Lung (tissue), 11 donors: ENCODE measurements at regions not wholly inside any gene's neighbourhood (a gene's known extent, or its start where the extent isn't known, plus 50 kb on each side); places are given as distances from the start of the nearest gene placed in this dataset.

Experiments
- ATAC-seq: fragments of 200-7000 bp; cut with Tn5 transposase; one replicate; pipeline ENCODE4 v1.9.1; 2020; ENCODE audit warnings: moderate number of reproducible peaks; ENCODE audit not compliant: insufficient read depth, low FRiP score
- DNase-seq, 3 donors: peaks; one replicate each; pipeline ENCODE4 v3.0.0-alpha.2; 2013 to 2017
- H3K27ac ChIP-seq, 2 donors: one replicate each; pipeline ENCODE4 v1.5.1; 2013; ENCODE audit warnings: mild to moderate bottlenecking in 2 of 2, moderate library complexity in 2 of 2, control low read depth in 1 of 2, inconsistent platforms in 1 of 2, low read depth in 1 of 2, low read length in 1 of 2
- H3K27me3 ChIP-seq, 3 donors: one replicate each; pipeline ENCODE4 v1.5.1; 2013; ENCODE audit warnings: low read length in 2 of 3; ENCODE audit not compliant: control insufficient read depth in 3 of 3, insufficient read depth in 3 of 3
- H3K36me3 ChIP-seq, 4 donors: one replicate each; pipeline ENCODE4 v1.5.1; 2013; ENCODE audit warnings: low read length in 4 of 4, mild to moderate bottlenecking in 1 of 4, moderate library complexity in 1 of 4; ENCODE audit not compliant: control insufficient read depth in 4 of 4, insufficient read depth in 4 of 4
- H3K4me1 ChIP-seq, 5 donors: one replicate each; pipeline ENCODE4 v1.5.1; 2013; ENCODE audit warnings: low read length in 5 of 5, mild to moderate bottlenecking in 2 of 5, moderate library complexity in 1 of 5; ENCODE audit not compliant: control insufficient read depth in 5 of 5, insufficient read depth in 5 of 5
- H3K4me3 ChIP-seq: one replicate; pipeline ENCODE4 v1.5.1; 2013; ENCODE audit warnings: mild to moderate bottlenecking, control low read depth, moderate library complexity
- H3K9ac ChIP-seq, 2 donors: one replicate each; pipeline ENCODE4 v1.5.1; 2013; ENCODE audit warnings: low read length in 2 of 2, control low read depth in 1 of 2; ENCODE audit not compliant: insufficient read depth in 1 of 2
- H3K9me3 ChIP-seq, 4 donors: one replicate each; pipeline ENCODE4 v1.5.1; 2013; ENCODE audit warnings: low read length in 3 of 4, mild to moderate bottlenecking in 1 of 4, moderate library complexity in 1 of 4; ENCODE audit not compliant: control insufficient read depth in 4 of 4, insufficient read depth in 3 of 4
- CTCF ChIP-seq: IDR thresholded peaks from 2 replicates; pipeline ENCODE4 v1.5.1; 2012; ENCODE audit warnings: mild to moderate bottlenecking; ENCODE audit errors: control extremely low read depth, extremely low read depth
- WGBS, 2 donors: extraction: QIAGEN DNeasy Blood & Tissue Kit; methylation state at CpG; one replicate each; pipeline ENCODE4 v1.1.7; 2013; 5-methylcytosine and 5-hydroxymethylcytosine counted together
- donor health status: control.
- donor health status: control.
- donor health status: Bipolar disorder and iron deficiency.
- donor health status: healthy.
- donor health status: DM: yes; HTN: yes; CAD: no.

DNA sequence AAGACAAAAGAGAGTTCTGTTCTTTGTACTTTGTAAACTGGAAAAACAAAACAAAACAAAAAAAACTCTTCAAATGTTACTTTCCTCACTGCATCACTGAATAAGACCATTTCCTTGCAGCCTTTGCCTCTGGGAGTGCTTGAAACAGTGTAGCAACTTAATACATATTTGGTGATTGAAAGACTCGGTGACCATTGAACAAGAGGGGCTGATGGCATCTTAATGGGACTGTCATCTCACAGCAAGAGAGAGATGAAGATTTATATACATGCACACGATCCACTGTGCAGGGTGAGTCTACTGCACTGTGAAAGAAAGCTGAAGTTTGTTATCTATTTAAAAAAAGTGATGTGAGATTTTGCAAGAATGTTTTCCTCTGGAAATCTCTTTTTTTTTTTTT lies 111.9 kb upstream of the KLHL25 start:
- no peak for ATAC-seq
- Histone ChIP-seq H3K36me3 (no peaks in the 10 kb centered on the region), H3K4me3 (no peak overlapping the region), H3K4me1 (no peaks in the 10 kb centered on the region), H3K27ac (no peak overlapping the region), H3K27me3 (no peaks in the 10 kb centered on the region), H3K9me3 (no peaks in the 10 kb centered on the region), H3K9ac (peak overlapping the region in 1 of 2 donors; percentile 5)
- DNase-seq, result no peak
- no peak for TF ChIP-seq CTCF
- 50 to 70% methylated on average over 2 of the region's 2 CpGs for WGBS, 2 donors

GRCh38 chr15:85910834-85911233 lies 116.1 kb upstream of the KLHL25 start:
- no peak overlapping the region for H3K9ac ChIP-seq
- DNase-seq, result peak in 2 of 3 donors; percentile 40 to 43
- no peak for ATAC-seq

DNA sequence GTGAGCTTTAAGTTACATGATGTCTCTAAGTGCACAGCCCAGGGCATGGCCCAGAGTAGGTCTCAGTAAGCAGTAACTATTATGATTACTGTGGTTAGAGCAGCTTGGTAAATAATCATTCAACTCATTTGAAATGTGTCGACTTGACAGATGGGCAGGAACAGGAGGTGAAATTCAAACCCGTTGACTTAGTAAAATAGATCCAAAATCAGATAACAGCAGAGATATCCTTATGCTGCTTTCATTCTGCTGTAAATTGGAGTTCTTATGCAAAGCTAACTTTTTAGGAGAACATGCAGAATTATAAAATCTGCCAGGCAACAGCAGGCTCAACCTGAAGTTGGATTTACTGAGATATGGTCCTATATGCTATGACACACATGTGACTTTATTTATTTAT lies 118.7 kb upstream of the KLHL25 start:
- DNase-seq (no peak), ATAC-seq (no peak)
- Histone ChIP-seq H3K9ac (no peak overlapping the region), H3K4me1 (no peaks in the 10 kb centered on the region), H3K4me3 (no peak overlapping the region), H3K27me3 (no peaks in the 10 kb centered on the region), H3K27ac (no peak overlapping the region), H3K36me3 (no peaks in the 10 kb centered on the region), H3K9me3 (no peaks in the 10 kb centered on the region)
- WGBS, 2 donors, result 42 to 43% methylated on average over 2 of the region's 2 CpGs
- no peak for TF ChIP-seq CTCF

More at GRCh38 chr15:85910834-85911233, 116.1 kb upstream of the KLHL25 start:
- Histone ChIP-seq H3K27me3 (no peaks in the 10 kb centered on the region), H3K36me3 (no peaks in the 10 kb centered on the region), H3K4me3 (no peak overlapping the region), H3K9me3 (no peaks in the 10 kb centered on the region), H3K27ac (no peak overlapping the region), H3K4me1 (no peaks in the 10 kb centered on the region)
- no peak for TF ChIP-seq CTCF
- WGBS, 2 donors, result 66 to 71% methylated on average over 5 of the region's 5 CpGs

GRCh38 chr15:85920956-85921355 lies 126.2 kb upstream of the KLHL25 start:
- H3K27me3 ChIP-seq, result no peaks in the 10 kb centered on the region
- H3K9ac ChIP-seq, result no peak overlapping the region
- no peak overlapping the region for H3K4me3 ChIP-seq
- no peak for ATAC-seq
- no peak for DNase-seq
- H3K36me3 ChIP-seq, result no peaks in the 10 kb centered on the region
- H3K27ac ChIP-seq, result no peak overlapping the region
- H3K4me1 ChIP-seq, result no peaks in the 10 kb centered on the region
- no peak for TF ChIP-seq CTCF
- WGBS, 2 donors, result 87 to 89% methylated on average over 5 of the region's 5 CpGs
- no peaks in the 10 kb centered on the region for H3K9me3 ChIP-seq
